ENCODE measurements at regions not wholly inside any gene's neighbourhood (a gene's known extent, or its start where the extent isn't known, plus 50 kb on each side); places are given as distances from the start of the nearest gene placed in this dataset.
"Not testable (repeated sequence)": the region's sequence is repeated elsewhere in the genome, so short reads cannot be mapped to it uniquely, and the experiment has no call there.

- TF ChIP-seq, protein P1, sequence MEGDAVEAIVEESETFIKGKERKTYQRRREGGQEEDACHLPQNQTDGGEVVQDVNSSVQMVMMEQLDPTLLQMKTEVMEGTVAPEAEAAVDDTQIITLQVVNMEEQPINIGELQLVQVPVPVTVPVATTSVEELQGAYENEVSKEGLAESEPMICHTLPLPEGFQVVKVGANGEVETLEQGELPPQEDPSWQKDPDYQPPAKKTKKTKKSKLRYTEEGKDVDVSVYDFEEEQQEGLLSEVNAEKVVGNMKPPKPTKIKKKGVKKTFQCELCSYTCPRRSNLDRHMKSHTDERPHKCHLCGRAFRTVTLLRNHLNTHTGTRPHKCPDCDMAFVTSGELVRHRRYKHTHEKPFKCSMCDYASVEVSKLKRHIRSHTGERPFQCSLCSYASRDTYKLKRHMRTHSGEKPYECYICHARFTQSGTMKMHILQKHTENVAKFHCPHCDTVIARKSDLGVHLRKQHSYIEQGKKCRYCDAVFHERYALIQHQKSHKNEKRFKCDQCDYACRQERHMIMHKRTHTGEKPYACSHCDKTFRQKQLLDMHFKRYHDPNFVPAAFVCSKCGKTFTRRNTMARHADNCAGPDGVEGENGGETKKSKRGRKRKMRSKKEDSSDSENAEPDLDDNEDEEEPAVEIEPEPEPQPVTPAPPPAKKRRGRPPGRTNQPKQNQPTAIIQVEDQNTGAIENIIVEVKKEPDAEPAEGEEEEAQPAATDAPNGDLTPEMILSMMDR (conservative IDR thresholded peaks at IDR 0.05): no peak
- no peak overlapping the region for H3K27ac ChIP-seq
Observed at GRCh38 chr1:112855152-112855828, 100.7 kb downstream of the SLC16A1 start.

- H3K27ac ChIP-seq: not testable (repeated sequence)
Observed at GRCh38 chr1:112854368-112854984, 101.5 kb downstream of the SLC16A1 start.

DNA sequence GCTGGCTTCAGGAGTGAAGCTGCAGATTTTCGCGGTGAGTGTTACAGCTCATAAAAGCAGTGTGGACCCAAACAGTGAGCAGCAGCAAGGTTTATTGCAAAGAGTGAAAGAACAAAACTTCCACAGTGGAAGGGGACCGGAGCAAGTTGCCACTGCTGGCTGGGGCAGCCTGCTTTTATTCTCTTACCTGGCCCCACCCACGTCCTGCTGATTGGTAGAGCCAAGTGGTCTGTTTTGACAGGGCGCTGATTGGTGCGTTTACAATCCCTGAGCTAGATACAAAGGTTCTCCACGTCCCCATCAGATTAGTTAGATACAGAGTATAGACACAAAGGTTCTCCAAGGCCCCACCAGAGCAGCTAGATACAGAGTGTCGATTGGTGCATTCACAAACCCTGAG lies 102.1 kb downstream of the SLC16A1 start:
- H3K27ac ChIP-seq: not testable (repeated sequence)

DNA sequence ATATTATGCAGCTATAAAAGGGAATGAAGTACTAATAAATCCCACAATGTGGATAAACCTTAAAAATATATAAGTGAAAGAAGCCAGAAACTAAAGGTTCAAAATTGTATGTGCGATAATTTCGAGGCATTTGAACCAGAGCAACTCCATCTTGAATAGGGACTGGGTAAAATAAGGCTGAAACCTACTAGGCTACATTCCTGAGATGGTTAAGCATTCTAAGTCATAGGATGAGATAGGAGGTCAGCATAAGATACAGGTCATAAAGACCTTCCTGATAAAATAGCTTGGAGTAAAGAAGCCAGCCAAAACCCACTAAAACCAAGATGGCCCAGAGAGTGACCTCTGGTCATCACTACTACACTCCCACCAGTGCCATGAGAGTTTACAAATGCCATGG lies 103.1 kb downstream of the SLC16A1 start:
- H3K27ac ChIP-seq: no peak overlapping the region
- TF ChIP-seq, protein P1 (conservative IDR thresholded peaks at IDR 0.05): no peak

DNA sequence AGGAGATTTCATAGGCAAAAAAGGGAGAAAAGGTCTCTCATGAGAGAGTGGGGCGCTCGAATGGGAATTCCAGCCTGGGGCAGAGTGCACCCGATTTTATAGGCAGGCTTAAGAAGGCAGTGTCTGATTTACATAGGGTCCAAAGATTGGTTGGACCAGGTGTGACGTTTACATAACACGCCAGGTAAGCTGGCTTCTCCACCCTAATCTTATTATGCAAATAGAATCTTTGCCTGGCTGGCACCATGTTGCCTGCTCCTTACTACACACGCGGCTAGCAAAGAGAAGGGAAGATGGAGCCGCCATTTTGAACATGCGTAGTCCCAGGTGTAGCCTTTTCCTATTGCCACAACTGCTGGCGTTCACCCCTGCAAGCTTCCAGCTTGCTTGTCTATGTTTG lies 103.7 kb downstream of the SLC16A1 start:
- H3K27ac ChIP-seq: no peak overlapping the region
- TF ChIP-seq, protein P1 (conservative IDR thresholded peaks at IDR 0.05): no peak

DNA sequence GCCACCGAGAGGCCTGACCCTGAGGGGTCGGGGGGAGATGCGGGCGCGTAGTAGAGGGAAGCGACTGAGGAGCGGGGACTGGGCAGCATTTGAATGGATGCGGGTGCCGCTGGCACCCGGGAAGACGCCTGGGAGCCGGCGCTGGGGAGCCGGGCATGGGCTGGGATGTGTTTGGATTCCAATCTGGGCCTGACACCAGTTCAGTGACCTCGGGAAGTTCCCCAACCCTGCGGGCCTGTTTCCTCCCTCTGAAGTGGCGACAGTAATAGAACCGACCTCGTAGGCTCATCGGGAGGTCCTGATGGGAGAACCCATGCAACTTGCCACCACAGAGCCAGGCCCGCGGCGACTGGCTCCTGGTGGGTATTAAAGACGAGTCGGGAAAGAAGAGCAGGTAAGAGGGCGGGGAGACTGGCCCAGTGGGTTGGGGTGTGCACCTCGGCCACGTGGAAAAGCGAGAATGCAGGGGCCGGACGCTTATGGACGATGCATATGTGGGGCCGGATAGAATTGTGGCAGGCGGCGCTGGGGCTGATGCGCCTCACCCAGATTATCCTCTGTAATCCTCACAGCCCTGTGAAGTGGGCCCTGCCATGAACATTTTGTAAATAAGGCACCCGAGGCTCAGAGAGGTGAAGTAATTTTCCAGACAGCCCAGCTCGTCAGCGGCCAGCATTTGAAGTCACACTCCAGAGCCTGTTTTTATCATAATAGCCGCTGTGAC lies 105.8 kb downstream of the SLC16A1 start:
- TF ChIP-seq, protein P1 (conservative IDR thresholded peaks at IDR 0.05): no peak
- peak overlapping the region; percentile 73; the same call in 1 of the 2 replicates for H3K27ac ChIP-seq

DNA sequence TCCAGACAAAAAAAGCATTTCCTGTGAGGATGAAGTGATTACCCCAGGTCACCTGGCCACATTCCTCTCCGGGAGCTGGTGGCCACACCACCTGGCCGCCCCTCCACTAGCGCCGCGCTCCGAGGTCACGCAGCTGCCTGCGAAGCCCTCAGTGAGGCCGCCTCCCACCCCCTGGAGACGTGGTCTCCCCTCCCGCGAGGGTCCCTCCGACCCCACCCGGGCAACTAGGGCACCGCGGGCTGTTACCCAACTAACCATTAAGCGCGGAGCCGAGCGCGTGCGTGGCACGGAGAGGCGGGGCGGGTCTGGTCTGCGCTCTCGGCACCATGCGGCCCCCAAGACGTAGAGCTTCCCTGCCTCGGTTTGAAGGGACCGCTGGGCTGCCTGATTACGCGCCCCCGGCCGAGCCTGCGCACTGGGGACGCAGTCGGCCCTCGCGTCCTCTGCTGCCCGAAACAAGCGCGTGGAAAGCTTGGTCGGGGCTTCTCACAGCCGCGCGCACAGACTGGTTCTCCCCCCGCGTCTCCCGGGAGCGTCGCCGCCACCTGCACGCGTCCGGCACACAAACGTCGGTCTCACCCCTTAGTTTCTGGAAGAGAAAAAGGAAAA lies 106.5 kb downstream of the SLC16A1 start:
- TF ChIP-seq, protein P1 (conservative IDR thresholded peaks at IDR 0.05): no peak
- H3K27ac ChIP-seq: peak overlapping the region; percentile 73; the same call in 1 of the 2 replicates

DNA sequence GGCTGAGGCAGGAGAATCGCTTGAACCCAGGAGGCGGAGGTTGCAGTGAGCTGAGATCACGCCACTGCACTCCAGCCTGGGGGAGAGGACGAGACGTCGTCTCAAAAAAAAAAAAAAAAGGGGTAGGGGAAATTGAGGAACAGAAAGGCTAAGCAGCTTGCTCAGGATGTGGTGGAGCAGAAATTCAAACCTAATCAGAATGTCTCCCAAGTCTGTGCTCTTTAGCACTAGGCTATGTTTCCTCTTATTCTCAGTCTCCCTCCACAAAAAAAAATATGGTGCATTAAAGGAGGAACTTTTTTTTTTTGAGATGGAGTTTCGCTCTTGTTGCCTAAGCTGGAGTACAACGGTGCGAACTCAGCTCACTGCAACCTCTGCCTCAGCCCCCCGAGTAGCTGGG lies 114.2 kb downstream of the SLC16A1 start:
- no peak overlapping the region for H3K27ac ChIP-seq
- TF ChIP-seq, protein P1 (conservative IDR thresholded peaks at IDR 0.05): no peak
